ENCODE measurements at regions not wholly inside any gene's neighbourhood (a gene's known extent, or its start where the extent isn't known, plus 50 kb on each side); places are given as distances from the start of the nearest gene placed in this dataset.

DNA sequence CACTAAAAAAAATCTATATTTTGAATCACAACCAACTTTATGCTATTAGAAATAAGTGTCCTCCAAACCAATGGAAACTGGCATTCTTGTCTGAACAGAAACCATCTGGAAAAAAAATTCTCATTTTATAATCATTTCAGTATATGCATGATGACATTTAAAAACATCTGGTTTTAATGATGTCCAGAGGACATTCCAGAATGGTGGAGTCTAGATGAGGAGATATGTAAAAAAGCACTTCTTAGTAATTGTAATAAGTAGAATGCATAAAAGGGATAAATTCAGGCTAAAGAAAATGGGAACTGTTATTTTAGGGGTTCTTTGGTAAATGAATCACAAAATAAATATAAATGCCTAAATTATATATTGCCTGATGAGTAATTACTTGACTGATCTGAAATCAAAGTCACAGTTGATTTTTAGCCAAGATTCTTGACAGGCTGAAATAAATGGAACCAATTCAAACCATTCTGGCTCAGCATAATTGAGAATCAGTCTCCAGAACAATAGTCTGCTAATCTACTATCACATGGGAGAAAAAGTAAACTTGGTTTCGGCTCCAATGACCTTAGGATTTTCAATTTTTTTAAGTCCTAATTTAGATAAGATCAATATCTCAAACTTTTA lies 636.6 kb downstream of the FAT4 start:
- Histone ChIP-seq H3K27ac (ENCODE audit: low read depth in 1 of 2, low read length in 1 of 2) (no peak overlapping the region), H3K9ac (ENCODE audit: insufficient read depth in 1 of 2, low read length in 2 of 2) (no peak overlapping the region), H3K9me3 (ENCODE audit: control insufficient read depth in 4 of 4, insufficient read depth in 3 of 4, low read length in 3 of 4) (no peaks in the 10 kb centered on the region), H3K4me3 (no peak overlapping the region), H3K36me3 (ENCODE audit: control insufficient read depth in 4 of 4, insufficient read depth in 4 of 4, low read length in 4 of 4) (no peaks in the 10 kb centered on the region), H3K4me1 (ENCODE audit: control insufficient read depth in 5 of 5, insufficient read depth in 5 of 5, low read length in 5 of 5) (no peaks in the 10 kb centered on the region), H3K27me3 (ENCODE audit: control insufficient read depth in 3 of 3, insufficient read depth in 3 of 3, low read length in 2 of 3) (no peaks in the 10 kb centered on the region)
- WGBS, 2 donors, result 60 to 73% methylated on average over 1 of the region's 1 CpG
- no peak for ATAC-seq (ENCODE audit: insufficient read depth, low FRiP score)
- no peak for TF ChIP-seq CTCF (IDR thresholded peaks at IDR 0.05; ENCODE audit: control extremely low read depth, extremely low read depth)
- DNase-seq, result peak in 2 of 3 donors; percentile 69 to 79

DNA sequence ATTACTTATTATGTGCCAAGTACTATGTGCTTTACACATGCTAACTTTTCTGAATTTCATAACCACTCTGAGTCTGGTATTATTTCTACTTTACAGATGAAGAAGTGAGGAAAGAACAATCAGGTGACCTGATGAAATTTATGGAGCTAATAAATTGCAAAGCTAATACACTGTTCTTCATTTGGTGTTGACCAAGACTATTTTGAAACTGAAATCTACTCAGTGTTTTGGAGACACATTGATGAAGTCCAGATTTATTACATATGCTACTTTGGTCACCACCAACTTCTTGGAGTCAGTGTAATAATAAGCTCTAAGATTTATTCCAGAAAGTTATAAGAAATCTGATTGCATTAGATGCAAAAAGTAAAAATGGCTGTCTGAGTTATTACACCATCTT lies 637.9 kb downstream of the FAT4 start:
- no peak for ATAC-seq (ENCODE audit: insufficient read depth, low FRiP score)
- Histone ChIP-seq H3K4me1 (ENCODE audit: control insufficient read depth in 5 of 5, insufficient read depth in 5 of 5, low read length in 5 of 5) (no peaks in the 10 kb centered on the region), H3K27ac (ENCODE audit: low read depth in 1 of 2, low read length in 1 of 2) (no peak overlapping the region), H3K9ac (ENCODE audit: insufficient read depth in 1 of 2, low read length in 2 of 2) (no peak overlapping the region), H3K36me3 (ENCODE audit: control insufficient read depth in 4 of 4, insufficient read depth in 4 of 4, low read length in 4 of 4) (no peaks in the 10 kb centered on the region), H3K9me3 (ENCODE audit: control insufficient read depth in 4 of 4, insufficient read depth in 3 of 4, low read length in 3 of 4) (no peaks in the 10 kb centered on the region), H3K27me3 (ENCODE audit: control insufficient read depth in 3 of 3, insufficient read depth in 3 of 3, low read length in 2 of 3) (no peaks in the 10 kb centered on the region), H3K4me3 (no peak overlapping the region)
- no peak for TF ChIP-seq CTCF (IDR thresholded peaks at IDR 0.05; ENCODE audit: control extremely low read depth, extremely low read depth)
- DNase-seq, result no peak

- H3K27me3 ChIP-seq (ENCODE audit: control insufficient read depth in 3 of 3, insufficient read depth in 3 of 3, low read length in 2 of 3), result no peaks in the 10 kb centered on the region
- TF ChIP-seq CTCF (IDR thresholded peaks at IDR 0.05; ENCODE audit: control extremely low read depth, extremely low read depth), result no peak
- no peaks in the 10 kb centered on the region for H3K4me1 ChIP-seq (ENCODE audit: control insufficient read depth in 5 of 5, insufficient read depth in 5 of 5, low read length in 5 of 5)
- ATAC-seq (ENCODE audit: insufficient read depth, low FRiP score), result no peak
- no peaks in the 10 kb centered on the region for H3K9me3 ChIP-seq (ENCODE audit: control insufficient read depth in 4 of 4, insufficient read depth in 3 of 4, low read length in 3 of 4)
- 95 to 100% methylated on average over 1 of the region's 1 CpG for WGBS, 2 donors
- H3K27ac ChIP-seq (ENCODE audit: low read depth in 1 of 2, low read length in 1 of 2), result no peak overlapping the region
- H3K4me3 ChIP-seq, result no peak overlapping the region
- no peaks in the 10 kb centered on the region for H3K36me3 ChIP-seq (ENCODE audit: control insufficient read depth in 4 of 4, insufficient read depth in 4 of 4, low read length in 4 of 4)
- DNase-seq, result no peak
- no peak overlapping the region for H3K9ac ChIP-seq (ENCODE audit: insufficient read depth in 1 of 2, low read length in 2 of 2)
Observed at GRCh38 chr4:125956276-125956675, 641.5 kb downstream of the FAT4 start.

DNA sequence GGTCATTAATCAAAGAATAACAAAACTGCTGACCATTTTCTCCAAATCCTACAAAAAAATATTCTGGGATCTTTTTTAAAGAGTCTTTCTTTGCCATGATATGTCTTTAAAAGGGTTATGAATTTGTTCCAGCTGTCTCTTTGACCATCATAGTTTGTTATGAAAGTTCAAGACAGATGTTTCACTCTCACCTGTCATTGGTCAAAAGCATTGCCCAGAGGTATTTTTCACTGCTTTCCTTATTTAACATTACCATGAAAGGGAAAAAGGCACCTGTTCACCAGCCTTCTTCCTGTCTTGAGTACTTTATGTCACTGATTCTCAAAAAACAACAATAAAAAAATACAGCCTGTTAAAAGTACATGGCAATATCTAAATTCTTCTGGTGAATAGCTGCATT lies 643.8 kb downstream of the FAT4 start:
- no peak overlapping the region for H3K27ac ChIP-seq (ENCODE audit: low read depth in 1 of 2, low read length in 1 of 2)
- no peak overlapping the region for H3K4me3 ChIP-seq
- no peaks in the 10 kb centered on the region for H3K36me3 ChIP-seq (ENCODE audit: control insufficient read depth in 4 of 4, insufficient read depth in 4 of 4, low read length in 4 of 4)
- no peaks in the 10 kb centered on the region for H3K27me3 ChIP-seq (ENCODE audit: control insufficient read depth in 3 of 3, insufficient read depth in 3 of 3, low read length in 2 of 3)
- no peak overlapping the region for H3K9ac ChIP-seq (ENCODE audit: insufficient read depth in 1 of 2, low read length in 2 of 2)
- H3K4me1 ChIP-seq (ENCODE audit: control insufficient read depth in 5 of 5, insufficient read depth in 5 of 5, low read length in 5 of 5), result no peaks in the 10 kb centered on the region
- DNase-seq (no peak), ATAC-seq (ENCODE audit: insufficient read depth, low FRiP score) (no peak)
- TF ChIP-seq CTCF (IDR thresholded peaks at IDR 0.05; ENCODE audit: control extremely low read depth, extremely low read depth), result no peak
- peaks cover 0 to 1% (median 0%) of the 10 kb centered on the region in 4 donors for H3K9me3 ChIP-seq (ENCODE audit: control insufficient read depth in 4 of 4, insufficient read depth in 3 of 4, low read length in 3 of 4)

Measured in lung (tissue), 11 donors.